ENCODE measurements at regions not wholly inside any gene's neighbourhood (a gene's known extent, or its start where the extent isn't known, plus 50 kb on each side); places are given as distances from the start of the nearest gene placed in this dataset.

GRCh38 chr4:34486461-34487363, 1757.6 kb downstream of the ARAP2 start:
- TF ChIP-seq CTCF (IDR thresholded peaks at IDR 0.05): no peak
- no peak for TF ChIP-seq POLR2A (IDR thresholded peaks at IDR 0.05)

All from right lobe of liver (tissue), 4 donors.